Stimulated activated CD8-positive, alpha-beta memory T cell treated with anti-CD3 and anti-CD28 coated beads, Interleukin-4, amount 100 ng/mL, for 48 hours (primary cell): ENCODE measurements at regions not wholly inside any gene's neighbourhood (a gene's known extent, or its start where the extent isn't known, plus 50 kb on each side); places are given as distances from the start of the nearest gene placed in this dataset.

Experiments used
- DNase-seq: peaks from one replicate; pipeline ENCODE4 v3.0.0-alpha.2; 2020

DNA sequence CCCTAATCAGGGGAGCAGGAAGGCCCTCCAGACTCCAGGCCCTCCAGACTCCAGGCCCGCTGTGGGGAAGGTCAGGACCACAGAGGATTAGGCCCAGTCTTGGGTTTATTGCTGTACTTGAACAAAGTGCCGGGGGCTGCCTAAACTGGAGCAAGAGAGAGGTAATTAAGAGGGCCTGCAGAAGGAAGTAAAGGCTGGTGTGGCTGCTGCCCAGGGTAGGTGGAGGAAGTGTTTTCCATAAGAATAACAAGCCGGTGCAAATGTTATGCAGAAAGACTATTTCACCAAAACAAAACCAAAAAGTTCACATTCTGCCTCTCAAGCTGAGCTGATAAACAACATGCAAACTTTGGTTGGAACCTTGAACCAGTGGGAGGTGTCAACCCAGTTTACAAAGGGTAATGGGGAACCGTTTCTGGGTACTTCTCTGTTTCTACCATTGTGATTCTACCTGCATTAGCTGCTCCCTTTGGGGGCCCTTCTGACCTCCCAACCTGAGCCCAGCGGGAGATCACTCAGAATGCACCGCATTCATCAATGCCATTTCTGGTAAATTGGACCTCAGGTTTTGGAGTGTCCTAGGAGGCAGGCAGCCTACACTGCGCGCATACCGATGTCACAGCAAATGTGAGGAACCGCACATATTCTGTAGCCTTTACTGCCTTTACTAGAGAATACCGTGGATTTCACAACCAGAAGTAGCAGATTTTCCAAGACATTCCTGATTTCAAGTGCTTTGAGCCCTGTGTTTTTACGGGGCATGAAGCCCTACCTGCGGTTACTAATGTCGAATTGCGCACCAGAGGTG is 59.7 kb upstream of the BCOR start:
- no peak for DNase-seq

DNA sequence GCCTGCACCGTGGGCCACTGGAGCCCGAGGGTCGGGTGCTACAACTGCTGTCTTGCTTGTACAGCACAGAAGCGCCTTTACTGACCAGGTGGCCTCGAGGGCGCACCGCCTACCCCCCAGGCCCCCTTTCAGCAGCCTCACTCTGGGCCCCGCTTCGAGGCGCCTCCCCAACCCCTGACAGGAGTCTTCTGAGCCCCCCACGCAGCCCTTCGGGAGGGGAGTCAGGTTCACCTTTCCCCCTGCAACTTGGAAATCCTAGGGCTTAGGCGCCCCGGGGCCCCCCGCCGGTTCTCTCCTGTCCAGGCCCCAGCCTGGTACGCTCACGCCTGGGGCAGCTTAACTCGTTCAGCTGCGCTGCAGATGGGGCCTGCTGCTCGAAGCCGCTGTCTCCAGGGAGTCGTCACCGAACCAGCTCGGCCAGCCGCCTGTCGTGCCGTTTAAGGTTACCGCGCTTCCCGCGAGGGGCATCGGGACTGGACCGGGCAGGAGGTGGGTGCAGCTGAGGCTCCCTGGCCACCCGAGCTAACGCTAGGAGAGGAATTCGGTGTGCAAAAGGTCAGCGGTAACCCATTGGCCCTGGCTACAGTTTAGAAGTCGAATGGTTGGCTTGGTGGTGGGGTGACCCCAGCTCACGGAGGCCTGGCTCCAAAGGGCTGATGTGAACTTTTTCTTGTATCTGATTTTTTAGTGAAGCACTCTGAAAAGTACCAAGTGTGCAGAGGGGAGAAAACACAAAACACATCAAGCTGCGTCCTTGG is 58.9 kb upstream of the BCOR start:
- no peak for DNase-seq

DNA sequence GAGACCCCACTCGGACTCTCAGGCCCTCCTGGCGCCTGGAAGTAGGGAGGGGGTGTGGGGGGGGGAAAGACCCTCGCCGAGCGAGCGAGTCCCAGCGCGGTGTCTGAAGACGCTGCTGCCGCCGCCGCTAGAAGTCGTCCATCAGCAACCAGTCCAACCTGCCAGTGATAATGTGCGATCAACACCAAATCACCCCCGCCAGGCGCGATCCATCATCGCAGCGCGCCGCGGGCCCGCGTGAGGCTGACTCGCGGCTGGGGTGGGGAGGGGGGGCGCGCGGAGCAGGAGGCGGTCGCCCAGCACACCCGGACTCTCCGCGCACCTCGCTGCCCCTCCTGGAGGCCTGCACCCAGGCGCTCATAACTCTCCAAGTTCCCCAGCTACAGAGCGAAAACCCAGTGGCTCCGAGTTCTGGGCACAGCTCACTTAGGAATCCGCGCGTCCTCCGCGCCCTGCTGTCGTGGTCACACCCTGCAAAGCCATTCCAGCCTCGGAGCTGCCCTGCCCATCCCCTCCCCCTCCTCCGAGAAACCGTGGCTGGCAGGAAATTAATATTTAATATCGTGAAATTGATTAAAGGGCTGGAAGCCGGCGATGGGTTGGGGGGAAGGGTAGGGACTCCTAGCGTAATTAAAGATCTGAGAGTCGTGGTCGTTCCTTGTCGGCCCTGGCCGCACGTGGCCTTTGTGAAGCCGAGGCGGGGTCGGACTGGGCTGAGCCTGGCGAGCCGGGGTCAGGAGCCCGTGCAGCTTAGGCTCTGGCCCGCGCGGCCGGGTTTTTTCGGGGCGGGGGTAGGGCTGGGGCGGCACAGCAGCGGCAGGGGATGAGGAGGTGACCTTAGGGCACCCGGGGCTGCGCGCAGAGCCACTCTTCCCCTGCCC is 58.1 kb upstream of the BCOR start:
- no peak for DNase-seq

DNA sequence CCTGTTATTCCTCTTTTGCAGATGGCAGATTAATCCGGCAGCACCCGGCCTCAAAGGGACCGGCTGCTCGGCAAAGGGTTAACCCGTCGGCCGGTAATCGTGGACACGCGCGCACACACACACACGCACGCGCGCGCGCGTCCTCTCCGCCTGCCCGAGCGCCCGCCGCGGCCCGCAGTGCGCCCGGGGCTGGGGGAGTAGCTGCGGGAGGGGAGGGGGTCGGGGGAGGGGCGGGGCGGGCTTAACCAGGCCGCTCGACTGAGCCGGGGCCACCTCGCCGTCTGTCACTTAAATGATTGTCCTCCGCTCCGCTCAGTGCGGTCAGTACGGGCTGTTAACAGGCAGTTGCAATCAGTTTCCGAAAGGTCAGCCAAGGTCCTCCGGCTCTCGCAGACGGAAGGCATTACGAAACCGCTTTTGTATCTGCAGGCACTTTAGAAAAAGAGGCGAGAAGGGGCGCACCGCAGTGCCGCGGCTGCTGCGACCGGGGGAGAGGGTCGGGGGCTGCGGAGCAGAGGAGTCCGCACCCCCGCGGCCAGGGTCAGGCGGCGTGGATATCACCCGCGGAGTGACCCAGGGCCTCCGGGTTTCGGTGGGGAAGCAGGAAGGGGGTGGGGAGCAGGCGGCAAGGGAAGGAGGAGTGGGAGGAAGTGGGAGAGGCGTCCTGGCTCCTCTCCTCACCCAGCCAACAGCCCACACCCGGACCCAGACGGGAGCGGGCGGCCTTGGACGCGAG is 57.3 kb upstream of the BCOR start:
- no peak for DNase-seq

DNA sequence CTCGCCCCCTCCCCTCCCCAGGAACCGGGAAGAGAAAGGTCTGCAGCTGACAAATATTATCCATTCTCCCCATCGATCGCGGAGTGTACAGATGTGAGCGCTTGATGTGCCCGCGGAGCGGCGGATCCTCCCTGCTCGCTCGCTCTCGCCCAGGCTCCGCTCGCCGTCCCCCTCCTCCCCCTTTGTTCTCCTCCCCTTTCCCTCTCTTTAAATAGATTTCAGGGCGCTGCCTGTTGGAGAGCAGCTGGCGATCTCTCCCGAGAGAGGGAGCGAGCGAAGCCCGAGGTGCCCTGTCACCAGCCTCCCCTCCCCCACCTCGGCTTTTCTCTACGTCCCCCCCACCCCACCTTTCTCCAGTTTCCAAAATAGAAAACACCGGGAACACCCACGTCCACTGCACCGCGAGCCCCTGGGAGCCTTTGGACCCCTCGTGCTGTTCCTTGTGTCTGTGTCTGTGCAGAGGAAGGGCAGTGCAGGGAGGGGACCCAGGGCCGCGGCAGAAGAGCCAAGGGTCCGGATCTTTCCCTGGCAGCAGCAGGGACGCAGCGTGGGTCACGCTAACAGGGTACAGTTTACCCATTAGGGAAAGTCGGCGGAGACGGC is 56.6 kb upstream of the BCOR start:
- DNase-seq: no peak

DNA sequence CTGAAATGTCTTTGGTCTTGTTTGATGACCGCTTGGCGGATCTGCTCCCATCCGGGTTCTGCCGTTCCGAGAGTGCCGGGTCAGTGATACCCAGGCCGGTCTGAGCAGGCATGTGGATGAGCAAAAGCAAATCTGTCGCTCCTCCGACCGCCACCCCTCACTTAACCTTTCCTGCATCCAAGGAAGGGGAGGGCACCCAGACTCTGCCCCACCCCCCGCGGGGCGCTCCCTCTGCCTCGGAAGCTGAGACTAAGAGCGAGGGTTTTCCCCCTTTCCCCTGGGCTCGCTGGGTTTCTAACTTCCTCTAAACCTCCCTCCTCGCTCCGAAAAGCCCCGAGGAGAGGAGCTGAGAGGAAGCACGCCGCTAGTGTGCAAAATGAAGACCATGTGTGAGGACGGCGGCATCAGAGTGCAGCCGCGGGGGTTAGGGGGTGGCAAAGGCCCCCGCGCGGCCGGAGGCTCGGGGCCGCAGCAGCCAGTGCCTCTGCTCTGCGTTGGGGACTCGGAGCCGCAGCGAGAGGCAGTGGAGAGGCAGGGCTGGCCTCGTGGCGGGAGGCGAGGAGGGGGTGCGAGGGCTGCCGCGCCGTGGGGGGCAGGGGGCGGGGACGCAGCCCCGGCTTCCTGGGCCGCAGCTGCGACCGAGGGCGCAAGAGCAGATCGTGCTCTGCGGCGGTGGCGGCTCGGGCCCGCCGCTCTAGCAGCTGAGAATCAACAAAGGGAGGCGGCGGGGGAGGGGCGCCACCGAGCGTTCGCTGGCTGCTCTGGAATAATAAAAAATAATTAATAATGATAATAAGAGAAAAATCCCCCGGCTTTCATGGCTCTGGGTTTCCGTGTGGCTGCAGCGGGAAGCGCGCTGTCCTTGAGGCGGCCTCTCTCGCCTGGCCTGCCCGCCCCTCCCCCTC is 55.8 kb upstream of the BCOR start:
- peak; percentile 73 for DNase-seq

DNA sequence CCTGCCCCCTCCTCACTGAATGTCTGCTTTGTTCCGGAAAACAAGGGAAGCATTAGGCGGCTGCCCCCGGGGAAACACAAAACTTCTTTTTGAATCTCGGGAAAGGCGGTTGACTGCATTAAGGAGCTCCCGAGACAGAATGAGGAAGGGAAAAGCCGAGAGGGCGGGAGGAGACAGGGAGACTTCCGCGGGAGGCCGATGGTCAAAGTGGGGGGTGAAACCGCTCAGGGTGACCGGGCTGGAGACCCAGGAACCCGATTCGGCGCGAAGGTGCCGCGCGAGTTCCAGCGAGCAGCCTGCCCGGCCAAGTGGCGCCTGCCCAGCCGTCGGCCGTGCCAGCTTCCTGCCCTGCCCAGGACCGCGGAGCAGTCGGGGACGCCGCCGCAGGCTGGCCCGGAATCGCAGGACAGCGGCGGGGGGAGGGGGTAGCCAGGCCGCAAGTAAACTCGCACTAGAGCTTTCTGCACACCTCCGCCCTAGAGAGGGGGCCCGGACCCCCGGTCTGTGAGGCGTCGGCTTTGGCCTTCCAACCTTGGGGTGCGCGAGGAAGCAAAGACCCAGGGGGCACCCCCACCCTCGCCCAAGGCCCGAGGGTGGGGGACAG is 55.1 kb upstream of the BCOR start:
- DNase-seq: no peak

DNA sequence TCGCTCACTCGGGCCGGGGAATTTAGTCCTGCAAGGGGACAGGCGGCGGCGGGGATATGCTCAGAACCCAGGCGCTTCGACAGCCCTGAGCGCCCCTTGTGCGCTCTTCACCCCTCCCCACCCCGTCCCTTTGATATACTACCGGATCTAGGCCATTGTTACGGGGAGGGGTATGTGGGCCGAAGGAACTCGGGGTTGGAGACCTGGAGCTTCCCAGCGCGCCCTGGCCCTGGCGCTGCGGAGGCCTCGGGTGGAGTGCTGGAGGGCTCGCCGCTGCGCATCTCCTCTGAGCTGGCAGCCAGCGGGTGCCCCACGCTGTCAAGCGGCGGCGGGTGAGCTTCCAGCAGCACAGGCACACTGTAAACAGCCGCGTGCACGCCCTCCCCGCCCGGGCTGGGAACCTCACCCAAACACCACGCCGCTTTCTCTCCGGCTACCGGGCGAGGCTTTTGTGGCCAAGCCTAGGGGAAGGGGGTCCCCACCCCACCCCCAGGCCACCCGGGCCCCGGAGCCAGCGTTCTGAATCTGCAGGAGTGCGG is 54.5 kb upstream of the BCOR start:
- DNase-seq: peak; percentile 38

DNA sequence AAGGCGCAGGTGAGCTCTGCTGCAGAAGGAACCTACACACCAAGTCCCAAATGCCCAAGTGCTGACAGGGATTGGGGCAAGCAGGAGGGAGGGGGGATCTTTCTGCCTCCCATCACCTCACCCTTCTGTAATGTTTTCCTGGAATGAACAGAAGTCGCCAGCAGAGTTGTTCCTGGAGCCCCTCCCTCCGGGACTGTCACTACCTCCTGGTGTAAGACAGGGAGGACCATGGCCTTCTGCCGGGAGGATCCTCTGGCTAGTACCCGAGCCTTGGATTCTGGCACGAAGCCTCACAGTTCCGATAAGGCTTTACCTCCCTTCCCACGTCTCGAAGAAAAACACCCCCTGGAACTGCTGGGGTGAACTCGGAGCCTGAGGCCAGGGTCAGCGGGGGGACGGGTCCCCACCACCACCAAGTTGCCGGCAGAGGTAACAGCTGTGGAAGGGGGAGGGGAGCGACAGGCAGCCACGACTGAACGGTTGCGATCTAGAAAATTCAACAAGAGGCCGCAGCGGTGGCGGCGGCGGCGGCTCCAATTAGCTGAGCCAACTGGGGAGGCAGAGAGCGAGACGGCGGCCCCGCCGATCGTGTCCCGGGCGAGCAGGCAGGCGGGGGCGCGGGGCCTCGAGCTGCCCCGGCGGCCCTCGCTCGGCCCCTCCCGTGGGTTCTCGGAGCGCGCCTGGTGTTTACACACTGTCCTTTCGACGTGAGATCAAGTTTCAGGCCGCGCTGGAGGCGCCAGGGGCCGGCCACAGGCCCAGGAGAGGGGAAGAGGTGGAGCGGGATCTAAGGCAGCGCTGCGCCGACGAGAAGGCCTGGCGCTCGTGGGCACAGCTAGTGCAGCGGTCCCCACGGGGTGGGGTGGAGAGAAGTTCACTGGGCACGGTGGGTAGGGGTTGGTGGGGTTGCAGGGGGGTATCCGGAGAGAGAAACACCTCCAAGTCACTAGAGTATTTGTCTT is 53.7 kb upstream of the BCOR start:
- DNase-seq: no peak

DNA sequence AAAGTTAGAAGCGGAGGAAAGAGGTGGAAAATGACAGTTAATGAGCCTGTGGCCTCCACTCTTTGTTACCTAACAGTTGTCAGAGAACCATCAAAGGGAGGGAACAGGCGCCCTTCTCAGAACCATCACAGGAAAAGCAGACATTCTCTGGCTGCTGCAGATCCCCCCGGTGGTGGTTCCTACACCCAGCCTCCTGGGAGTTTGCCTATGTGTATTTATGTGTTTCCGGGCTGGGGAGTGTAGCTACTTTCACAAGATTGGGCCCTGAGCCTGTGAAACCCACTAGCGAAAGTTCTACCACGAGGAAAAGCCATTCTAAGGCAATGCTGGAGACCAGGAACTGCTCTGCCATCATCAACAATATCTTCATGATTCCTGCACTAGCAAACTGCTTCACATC is 52.7 kb upstream of the BCOR start:
- DNase-seq: no peak

DNA sequence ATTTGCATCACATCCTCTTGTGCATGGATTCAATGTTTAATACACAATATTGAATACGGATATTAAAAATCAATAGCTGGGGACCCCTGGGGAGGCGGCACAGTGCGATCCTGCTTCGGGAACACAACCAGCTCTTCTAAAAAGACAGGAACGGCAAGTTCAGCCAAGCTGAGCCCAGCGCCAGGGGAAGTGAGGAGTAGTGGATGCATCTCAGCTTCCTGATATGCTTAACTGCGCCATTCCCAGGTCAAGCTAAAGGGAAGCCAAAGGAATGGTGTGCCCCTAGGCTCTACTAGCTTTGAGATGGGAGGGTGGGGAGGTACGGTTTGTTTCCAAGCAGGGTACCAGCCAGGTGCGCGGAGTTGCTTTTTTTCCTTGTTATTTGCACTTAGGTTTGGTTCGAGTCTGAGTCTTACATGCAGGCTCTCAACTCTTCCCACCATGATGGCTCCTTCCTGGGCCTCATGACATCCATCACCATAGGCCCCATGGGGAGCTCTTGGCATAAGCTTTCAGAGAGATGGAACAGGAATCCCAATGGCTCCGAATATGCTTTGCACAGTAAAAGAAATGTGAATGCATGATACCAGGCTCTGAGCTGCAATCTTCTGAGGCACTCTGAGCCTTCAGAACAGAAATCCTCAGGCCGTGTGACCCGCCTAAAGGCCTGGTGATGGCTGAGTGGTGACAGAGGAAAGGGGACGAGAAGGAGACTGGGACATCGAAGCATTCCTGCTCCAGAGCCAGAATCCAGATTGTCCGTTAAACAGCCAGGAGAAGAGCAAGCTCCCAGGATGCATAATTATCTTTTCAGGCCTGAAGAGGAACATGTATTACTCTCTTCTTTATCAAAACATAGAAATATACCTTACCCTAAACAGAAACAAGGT is 51.8 kb upstream of the BCOR start:
- no peak for DNase-seq

DNA sequence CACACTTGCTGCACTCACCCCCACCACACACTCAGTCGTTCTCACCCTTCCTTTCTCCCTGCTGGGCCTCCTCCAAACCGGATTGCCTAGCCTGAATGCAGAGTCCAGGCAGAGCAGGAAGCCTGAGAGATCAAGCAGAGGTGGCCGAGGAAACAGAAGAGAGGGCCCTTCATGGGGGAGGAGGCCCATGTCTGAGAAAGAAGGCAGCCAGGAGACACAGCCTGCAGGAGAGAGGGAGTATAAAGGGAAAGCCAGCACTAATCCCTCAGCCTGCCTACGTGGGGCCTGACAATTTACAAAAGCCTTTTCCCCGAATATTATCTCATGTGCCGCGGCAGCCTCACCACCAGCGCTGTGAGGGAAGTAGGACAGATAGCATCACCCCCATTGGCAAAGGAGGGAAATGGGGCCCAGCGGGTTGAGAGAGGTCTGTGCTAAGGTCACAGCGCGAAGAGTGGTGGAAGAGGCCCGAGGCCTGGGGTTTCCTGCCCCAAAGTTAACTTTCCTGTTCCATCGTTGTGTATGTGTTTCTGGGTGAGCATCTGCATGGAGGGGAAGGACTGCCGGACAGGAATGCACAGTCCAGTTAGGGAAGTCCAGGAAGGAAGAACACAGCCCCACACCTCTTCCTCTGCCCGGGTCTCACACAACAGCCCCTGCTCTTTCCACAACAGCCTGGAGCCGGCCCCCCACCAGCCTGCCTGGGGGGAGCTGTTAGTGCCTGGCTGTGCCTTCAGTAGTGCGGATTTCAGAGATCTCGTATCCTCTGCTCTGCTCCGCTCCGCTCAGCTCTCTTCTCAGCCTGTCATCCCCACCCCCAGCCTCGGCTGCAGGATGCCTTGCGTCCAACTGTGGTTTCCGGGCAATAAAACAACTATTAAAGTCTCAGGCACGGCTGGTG is 50.9 kb upstream of the BCOR start:
- no peak for DNase-seq

DNA sequence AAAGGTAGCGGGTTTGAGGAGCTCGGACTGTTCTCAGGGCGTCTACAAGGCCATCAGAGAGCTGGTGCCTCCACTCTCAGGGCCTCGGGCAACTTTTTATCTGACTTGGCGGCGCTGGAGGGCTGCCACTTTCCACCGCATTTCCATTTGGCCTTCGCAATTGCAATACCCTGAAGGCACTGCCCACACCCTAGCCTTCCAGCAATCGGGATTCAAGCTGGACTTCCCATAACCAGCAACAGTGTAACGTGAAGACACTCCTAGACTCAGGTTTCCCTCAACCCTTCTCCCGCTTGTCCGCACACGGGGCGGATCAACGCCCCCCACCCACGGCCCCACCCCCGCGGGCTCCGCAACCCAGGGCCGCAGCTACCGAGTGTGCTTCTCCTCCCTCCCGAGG is 50.2 kb upstream of the BCOR start:
- no peak for DNase-seq
